ENCODE measurements at regions not wholly inside any gene's neighbourhood (a gene's known extent, or its start where the extent isn't known, plus 50 kb on each side); places are given as distances from the start of the nearest gene placed in this dataset.

GRCh38 chr5:101626572-101626971, 669.5 kb downstream of the SLCO4C1 start:
- TF ChIP-seq, protein P1, sequence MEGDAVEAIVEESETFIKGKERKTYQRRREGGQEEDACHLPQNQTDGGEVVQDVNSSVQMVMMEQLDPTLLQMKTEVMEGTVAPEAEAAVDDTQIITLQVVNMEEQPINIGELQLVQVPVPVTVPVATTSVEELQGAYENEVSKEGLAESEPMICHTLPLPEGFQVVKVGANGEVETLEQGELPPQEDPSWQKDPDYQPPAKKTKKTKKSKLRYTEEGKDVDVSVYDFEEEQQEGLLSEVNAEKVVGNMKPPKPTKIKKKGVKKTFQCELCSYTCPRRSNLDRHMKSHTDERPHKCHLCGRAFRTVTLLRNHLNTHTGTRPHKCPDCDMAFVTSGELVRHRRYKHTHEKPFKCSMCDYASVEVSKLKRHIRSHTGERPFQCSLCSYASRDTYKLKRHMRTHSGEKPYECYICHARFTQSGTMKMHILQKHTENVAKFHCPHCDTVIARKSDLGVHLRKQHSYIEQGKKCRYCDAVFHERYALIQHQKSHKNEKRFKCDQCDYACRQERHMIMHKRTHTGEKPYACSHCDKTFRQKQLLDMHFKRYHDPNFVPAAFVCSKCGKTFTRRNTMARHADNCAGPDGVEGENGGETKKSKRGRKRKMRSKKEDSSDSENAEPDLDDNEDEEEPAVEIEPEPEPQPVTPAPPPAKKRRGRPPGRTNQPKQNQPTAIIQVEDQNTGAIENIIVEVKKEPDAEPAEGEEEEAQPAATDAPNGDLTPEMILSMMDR (IDR thresholded peaks at IDR 0.05; ENCODE audit: low read length) = no peak
- no peak for TF ChIP-seq EZH2phosphoT487 (IDR thresholded peaks at IDR 0.05; ENCODE audit: low read length)
